Naive thymus-derived CD4-positive, alpha-beta T cell (primary cell): ENCODE measurements at regions not wholly inside any gene's neighbourhood (a gene's known extent, or its start where the extent isn't known, plus 50 kb on each side); places are given as distances from the start of the nearest gene placed in this dataset.

ENCODE experiments used
- ATAC-seq: fragments of 150-1000 bp; cut with Tn5 transposase; 2 replicates; pipeline ENCODE4 v1.10.0; 2021; ENCODE audit warnings: mild to moderate bottlenecking, moderate library complexity
- CTCF ChIA-PET: fragments of 350-600 bp; sonication (Branson Sonifier 250); formaldehyde crosslinking; loops from one replicate; lab custom pipeline; 2021; ENCODE audit warnings: antibody characterized with exemption; lab: Charles Lee
- POLR2A ChIA-PET: fragments of 350-600 bp; sonication (Branson Sonifier 250); formaldehyde crosslinking; loops from one replicate; lab custom pipeline; 2021; ENCODE audit warnings: antibody characterized with exemption, inconsistent platforms; lab: Charles Lee
- DNase-seq, 9 donors: peaks; one replicate each; pipeline versions ENCODE4 v3.0.0 to v3.0.0-alpha.2; 2020 to 2022; ENCODE audit warnings: mixed read lengths in 1 of 9
- H3K27ac ChIP-seq: one replicate; pipeline ENCODE4 v1.7.0; 2013; ENCODE audit warnings: mild to moderate bottlenecking, low read depth, low read length, moderate library complexity
- H3K27me3 ChIP-seq, 2 donors: one replicate each; pipeline ENCODE4 v1.7.0; 2013; ENCODE audit warnings: low read length in 2 of 2, mild to moderate bottlenecking in 2 of 2, moderate library complexity in 2 of 2; ENCODE audit not compliant: control insufficient read depth in 2 of 2, insufficient read depth in 2 of 2
- H3K36me3 ChIP-seq, 3 experiments: 1 replicate in 2 of 3; 2 replicates in 1 of 3; pipeline ENCODE4 v1.7.0; 2013; ENCODE audit warnings: low read length in 3 of 3, mild to moderate bottlenecking in 3 of 3, moderate library complexity in 1 of 3; ENCODE audit not compliant: insufficient read depth in 3 of 3, control insufficient read depth in 2 of 3
- H3K4me1 ChIP-seq, 2 donors: one replicate each; pipeline ENCODE4 v1.7.0; 2013; ENCODE audit warnings: low read length in 2 of 2, mild to moderate bottlenecking in 2 of 2, moderate library complexity in 1 of 2; ENCODE audit not compliant: control insufficient read depth in 2 of 2, insufficient read depth in 2 of 2
- H3K4me3 ChIP-seq: 2 replicates; pipeline ENCODE4 v1.7.0; 2013; ENCODE audit warnings: mild to moderate bottlenecking, low read length
- H3K9me3 ChIP-seq, 3 experiments: 1 replicate in 2 of 3; 2 replicates in 1 of 3; pipeline ENCODE4 v1.7.0; 2013; ENCODE audit warnings: low read length in 3 of 3; ENCODE audit not compliant: control insufficient read depth in 2 of 3
- H3K27ac Mint-ChIP-seq, 9 donors: one replicate each; pipeline ENCODE4 v1.8.0; 2020 to 2022; ENCODE audit warnings: mixed read lengths in 9 of 9, mild to moderate bottlenecking in 8 of 9, moderate library complexity in 5 of 9, inconsistent platforms in 2 of 9
- H3K27me3 Mint-ChIP-seq, 5 donors: one replicate each; pipeline ENCODE4 v1.8.0; 2021 to 2022; ENCODE audit warnings: mixed read lengths in 5 of 5, mild to moderate bottlenecking in 1 of 5
- H3K36me3 Mint-ChIP-seq, 5 donors: one replicate each; pipeline ENCODE4 v1.8.0; 2020 to 2022; ENCODE audit warnings: mixed read lengths in 5 of 5, mild to moderate bottlenecking in 3 of 5, inconsistent platforms in 1 of 5
- H3K4me1 Mint-ChIP-seq, 7 donors: one replicate each; pipeline ENCODE4 v1.8.0; 2020 to 2022; ENCODE audit warnings: mixed read lengths in 7 of 7, mild to moderate bottlenecking in 3 of 7, inconsistent platforms in 1 of 7
- H3K4me3 Mint-ChIP-seq, 10 donors: one replicate each; pipeline ENCODE4 v1.8.0; 2020 to 2022; ENCODE audit warnings: mild to moderate bottlenecking in 10 of 10, mixed read lengths in 10 of 10, moderate library complexity in 6 of 10, inconsistent platforms in 2 of 10
- H3K9me3 Mint-ChIP-seq, 11 donors: one replicate each; pipeline ENCODE4 v1.8.0; 2020 to 2022; ENCODE audit warnings: mixed read lengths in 11 of 11, mild to moderate bottlenecking in 4 of 11, inconsistent platforms in 1 of 11, moderate library complexity in 1 of 11
- intact Hi-C, 2 donors: fragments of 100-400 bp; cut with micrococcal nuclease; formaldehyde crosslinking; loops; one replicate each; pipeline ENCODE4 v1.15.1; 2023

- Histone ChIP-seq H3K27me3 (no peaks in the 10 kb centered on the region), H3K9me3 (no peaks in the 10 kb centered on the region), H3K27ac (no peak overlapping the region), H3K36me3 (no peaks in the 10 kb centered on the region), H3K4me3 (no peak overlapping the region), H3K4me1 (no peaks in the 10 kb centered on the region)
- CTCF ChIA-PET = no interaction called here
- Mint-ChIP-seq H3K27me3 (no peaks in the 10 kb centered on the region), H3K36me3 (no peaks in the 10 kb centered on the region), H3K4me1 (no peaks in the 10 kb centered on the region), H3K9me3 (peaks cover 1 to 17% (median 6%) of the 10 kb centered on the region in 11 donors), H3K4me3 (no peak overlapping the region), H3K27ac (no peak overlapping the region)
- POLR2A ChIA-PET = no interaction called here
- intact Hi-C loops = no loop called here
- DNase-seq (no peak), ATAC-seq (no peak)
These were observed 666.6 kb upstream of the ROBO1 start for GRCh38 chr3:80434366-80434765.

- POLR2A ChIA-PET = no interaction called here
- no peak overlapping the region for H3K4me3 ChIP-seq
- no peak for ATAC-seq
- H3K4me1 Mint-ChIP-seq = no peaks in the 10 kb centered on the region
- CTCF ChIA-PET = no interaction called here
- H3K27ac Mint-ChIP-seq = no peak overlapping the region
- DNase-seq = no peak
- H3K36me3 ChIP-seq = no peaks in the 10 kb centered on the region
- H3K27me3 ChIP-seq = no peaks in the 10 kb centered on the region
- peaks cover 0 to 4% (median 0%) of the 10 kb centered on the region in 3 experiments for H3K9me3 ChIP-seq
- no peaks in the 10 kb centered on the region for H3K27me3 Mint-ChIP-seq
- H3K36me3 Mint-ChIP-seq = no peaks in the 10 kb centered on the region
- no peak overlapping the region for H3K4me3 Mint-ChIP-seq
- H3K9me3 Mint-ChIP-seq = peaks cover 5 to 31% (median 14%) of the 10 kb centered on the region in 11 donors
- intact Hi-C loops = no loop called here
- no peak overlapping the region for H3K27ac ChIP-seq
- no peaks in the 10 kb centered on the region for H3K4me1 ChIP-seq
These were observed 657.2 kb upstream of the ROBO1 start for GRCh38 chr3:80424951-80425350.

GRCh38 chr3:80408030-80408721 lies 640.4 kb upstream of the ROBO1 start:
- H3K36me3 ChIP-seq = no peaks in the 10 kb centered on the region
- Mint-ChIP-seq H3K27me3 (no peaks in the 10 kb centered on the region), H3K27ac (no peak overlapping the region), H3K9me3 (peaks cover 0 to 8% (median 4%) of the 10 kb centered on the region in 11 donors), H3K4me3 (no peak overlapping the region), H3K4me1 (no peaks in the 10 kb centered on the region), H3K36me3 (no peaks in the 10 kb centered on the region)
- POLR2A ChIA-PET = no interaction called here
- H3K4me3 ChIP-seq = no peak overlapping the region
- CTCF ChIA-PET = no interaction called here
- H3K9me3 ChIP-seq = no peaks in the 10 kb centered on the region
- DNase-seq (no peak), ATAC-seq (no peak)
- no peak overlapping the region for H3K27ac ChIP-seq
- H3K27me3 ChIP-seq = no peaks in the 10 kb centered on the region
- H3K4me1 ChIP-seq = no peaks in the 10 kb centered on the region
- intact Hi-C loops = no loop called here

- no peaks in the 10 kb centered on the region for H3K4me1 ChIP-seq
- no peaks in the 10 kb centered on the region for H3K27me3 ChIP-seq
- ChIA-PET POLR2A (no interaction called here), CTCF (no interaction called here)
- H3K4me3 ChIP-seq = no peak overlapping the region
- DNase-seq (no peak), ATAC-seq (no peak)
- H3K27ac ChIP-seq = no peak overlapping the region
- H3K36me3 Mint-ChIP-seq = no peaks in the 10 kb centered on the region
- intact Hi-C loops = no loop called here
- no peaks in the 10 kb centered on the region for H3K9me3 ChIP-seq
- no peak overlapping the region for H3K4me3 Mint-ChIP-seq
- H3K27me3 Mint-ChIP-seq = no peaks in the 10 kb centered on the region
- H3K4me1 Mint-ChIP-seq = no peaks in the 10 kb centered on the region
- no peaks in the 10 kb centered on the region for H3K36me3 ChIP-seq
- no peak overlapping the region for H3K27ac Mint-ChIP-seq
- H3K9me3 Mint-ChIP-seq = peaks cover 0 to 10% (median 3%) of the 10 kb centered on the region in 11 donors
These were observed 637.8 kb upstream of the ROBO1 start for GRCh38 chr3:80405618-80406017.

GRCh38 chr3:80395023-80395422 lies 627.2 kb upstream of the ROBO1 start:
- Histone ChIP-seq H3K4me3 (no peak overlapping the region), H3K27ac (no peak overlapping the region), H3K27me3 (no peaks in the 10 kb centered on the region), H3K36me3 (no peaks in the 10 kb centered on the region), H3K4me1 (no peaks in the 10 kb centered on the region), H3K9me3 (no peaks in the 10 kb centered on the region)
- intact Hi-C loops = no loop called here
- H3K27ac Mint-ChIP-seq = no peak overlapping the region
- no peaks in the 10 kb centered on the region for H3K4me1 Mint-ChIP-seq
- H3K36me3 Mint-ChIP-seq = peaks cover 0 to 4% (median 0%) of the 10 kb centered on the region in 5 donors
- POLR2A ChIA-PET = no interaction called here
- ATAC-seq (no peak), DNase-seq (no peak)
- no peaks in the 10 kb centered on the region for H3K27me3 Mint-ChIP-seq
- no peak overlapping the region for H3K4me3 Mint-ChIP-seq
- CTCF ChIA-PET = no interaction called here
- H3K9me3 Mint-ChIP-seq = peaks cover 0 to 10% (median 3%) of the 10 kb centered on the region in 11 donors

GRCh38 chr3:80391573-80391972 lies 623.8 kb upstream of the ROBO1 start:
- no peaks in the 10 kb centered on the region for H3K9me3 ChIP-seq
- H3K27me3 ChIP-seq = no peaks in the 10 kb centered on the region
- intact Hi-C loops = no loop called here
- Mint-ChIP-seq H3K4me3 (no peak overlapping the region), H3K36me3 (peaks cover 0 to 4% (median 0%) of the 10 kb centered on the region in 5 donors), H3K27ac (no peak overlapping the region), H3K4me1 (no peaks in the 10 kb centered on the region), H3K9me3 (peaks cover 0 to 10% (median 3%) of the 10 kb centered on the region in 11 donors), H3K27me3 (no peaks in the 10 kb centered on the region)
- no peaks in the 10 kb centered on the region for H3K4me1 ChIP-seq
- no peaks in the 10 kb centered on the region for H3K36me3 ChIP-seq
- CTCF ChIA-PET = no interaction called here
- no peak overlapping the region for H3K4me3 ChIP-seq
- POLR2A ChIA-PET = no interaction called here
- ATAC-seq (no peak), DNase-seq (no peak)
- no peak overlapping the region for H3K27ac ChIP-seq

GRCh38 chr3:80384811-80385210 lies 617.0 kb upstream of the ROBO1 start:
- no peak for ATAC-seq
- no peaks in the 10 kb centered on the region for H3K4me1 Mint-ChIP-seq
- no peak overlapping the region for H3K4me3 Mint-ChIP-seq
- POLR2A ChIA-PET = no interaction called here
- H3K36me3 Mint-ChIP-seq = no peaks in the 10 kb centered on the region
- no peak overlapping the region for H3K27ac Mint-ChIP-seq
- Histone ChIP-seq H3K4me1 (no peaks in the 10 kb centered on the region), H3K9me3 (no peaks in the 10 kb centered on the region), H3K4me3 (no peak overlapping the region), H3K27me3 (no peaks in the 10 kb centered on the region), H3K36me3 (no peaks in the 10 kb centered on the region), H3K27ac (no peak overlapping the region)
- peaks cover 2 to 33% (median 12%) of the 10 kb centered on the region in 11 donors for H3K9me3 Mint-ChIP-seq
- no peak for DNase-seq
- intact Hi-C loops = no loop called here
- no peaks in the 10 kb centered on the region for H3K27me3 Mint-ChIP-seq
- CTCF ChIA-PET = no interaction called here
